C4-2B (cell line): ENCODE measurements at regions not wholly inside any gene's neighbourhood (a gene's known extent, or its start where the extent isn't known, plus 50 kb on each side); places are given as distances from the start of the nearest gene placed in this dataset.

Experiments
- ZFX ChIP-seq: fragments of 450-650 bp; IDR thresholded peaks from 2 replicates; pipeline ENCODE4 v1.6.1; 2017
- TF ChIP-seq, protein P1 (sequence below): fragments of 450-650 bp; conservative IDR thresholded peaks from 2 replicates; pipeline ENCODE4 v1.5.1; 2017; ENCODE audit warnings: mild to moderate bottlenecking

DNA sequence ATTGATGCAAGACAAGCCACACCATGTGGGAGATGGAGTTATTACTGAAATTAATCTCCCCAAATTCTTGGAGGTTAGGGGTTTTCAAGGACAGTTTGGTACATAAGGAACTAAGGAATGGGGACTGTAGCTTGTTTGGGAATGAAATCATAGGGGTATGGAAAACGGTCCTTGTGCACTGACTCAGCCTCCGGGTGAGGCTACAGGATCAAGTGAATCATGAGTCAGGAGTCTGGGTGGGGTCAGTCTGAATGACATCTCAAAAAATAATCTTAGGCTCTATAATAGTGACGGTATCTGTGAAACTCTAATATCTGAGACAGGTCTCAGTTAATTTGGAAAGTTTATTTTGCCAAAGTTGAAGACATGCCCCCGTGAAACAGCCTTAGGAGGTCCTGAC, 128.5 kb upstream of the CYSLTR1 start:
- TF ChIP-seq, protein P1, sequence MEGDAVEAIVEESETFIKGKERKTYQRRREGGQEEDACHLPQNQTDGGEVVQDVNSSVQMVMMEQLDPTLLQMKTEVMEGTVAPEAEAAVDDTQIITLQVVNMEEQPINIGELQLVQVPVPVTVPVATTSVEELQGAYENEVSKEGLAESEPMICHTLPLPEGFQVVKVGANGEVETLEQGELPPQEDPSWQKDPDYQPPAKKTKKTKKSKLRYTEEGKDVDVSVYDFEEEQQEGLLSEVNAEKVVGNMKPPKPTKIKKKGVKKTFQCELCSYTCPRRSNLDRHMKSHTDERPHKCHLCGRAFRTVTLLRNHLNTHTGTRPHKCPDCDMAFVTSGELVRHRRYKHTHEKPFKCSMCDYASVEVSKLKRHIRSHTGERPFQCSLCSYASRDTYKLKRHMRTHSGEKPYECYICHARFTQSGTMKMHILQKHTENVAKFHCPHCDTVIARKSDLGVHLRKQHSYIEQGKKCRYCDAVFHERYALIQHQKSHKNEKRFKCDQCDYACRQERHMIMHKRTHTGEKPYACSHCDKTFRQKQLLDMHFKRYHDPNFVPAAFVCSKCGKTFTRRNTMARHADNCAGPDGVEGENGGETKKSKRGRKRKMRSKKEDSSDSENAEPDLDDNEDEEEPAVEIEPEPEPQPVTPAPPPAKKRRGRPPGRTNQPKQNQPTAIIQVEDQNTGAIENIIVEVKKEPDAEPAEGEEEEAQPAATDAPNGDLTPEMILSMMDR, result no peak
- no peak for TF ChIP-seq ZFX
